HG02870 (cell line): ENCODE measurements at regions not wholly inside any gene's neighbourhood (a gene's known extent, or its start where the extent isn't known, plus 50 kb on each side); places are given as distances from the start of the nearest gene placed in this dataset.
"Not testable (repeated sequence)": the region's sequence is repeated elsewhere in the genome, so short reads cannot be mapped to it uniquely, and the experiment has no call there.

Experiments used
- ATAC-seq: cut with Tn5 transposase; IDR thresholded peaks from one replicate; pipeline ENCODE4 v1.9.1; 2021; ENCODE audit warnings: mild to moderate bottlenecking, moderate library complexity; ENCODE audit not compliant: unreplicated experiment

DNA sequence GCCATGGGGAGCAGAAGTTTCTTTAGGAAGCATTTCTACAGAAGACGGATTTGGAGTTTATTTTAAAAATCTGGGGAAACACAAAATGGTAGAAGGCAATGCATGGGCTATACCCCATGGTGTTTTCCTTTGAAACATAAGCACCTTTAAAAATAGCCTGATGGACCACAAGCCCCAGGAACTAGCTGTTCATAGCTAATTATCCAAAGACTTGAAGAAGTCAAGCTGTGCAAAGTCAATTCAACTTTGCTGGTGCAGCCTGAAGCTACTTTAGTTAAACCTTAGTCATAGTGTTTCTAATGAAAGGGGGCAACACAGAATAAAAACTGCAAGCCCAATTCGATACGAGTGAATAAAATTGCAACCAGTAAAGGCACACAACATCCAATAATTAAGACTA lies 732.5 kb downstream of the GALC start:
- ATAC-seq: no peak

DNA sequence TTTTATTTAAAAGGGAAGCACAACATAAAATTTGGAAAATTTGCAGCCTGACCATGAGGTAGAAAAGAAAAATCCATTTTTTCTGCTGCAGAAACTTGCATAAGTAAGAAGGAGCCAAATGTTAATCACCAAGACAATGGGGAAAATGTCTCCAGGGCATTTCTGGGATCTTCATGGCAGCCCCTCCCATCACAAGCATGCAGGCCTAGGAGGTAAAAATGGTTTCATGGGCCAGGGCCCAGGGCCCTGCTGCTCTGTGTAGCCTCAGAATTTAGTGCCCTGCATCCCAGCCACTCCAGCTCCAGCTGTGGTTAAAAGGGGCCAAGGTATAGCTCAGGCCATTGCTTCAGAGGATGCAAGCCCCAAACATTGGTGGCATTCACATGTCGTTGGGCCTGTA lies 735.6 kb downstream of the GALC start:
- ATAC-seq: no peak

GRCh38 chr14:87255058-87255457 lies 737.9 kb downstream of the GALC start:
- no peak for ATAC-seq

GRCh38 chr14:87254331-87254874 lies 738.6 kb downstream of the GALC start:
- no peak for ATAC-seq

DNA sequence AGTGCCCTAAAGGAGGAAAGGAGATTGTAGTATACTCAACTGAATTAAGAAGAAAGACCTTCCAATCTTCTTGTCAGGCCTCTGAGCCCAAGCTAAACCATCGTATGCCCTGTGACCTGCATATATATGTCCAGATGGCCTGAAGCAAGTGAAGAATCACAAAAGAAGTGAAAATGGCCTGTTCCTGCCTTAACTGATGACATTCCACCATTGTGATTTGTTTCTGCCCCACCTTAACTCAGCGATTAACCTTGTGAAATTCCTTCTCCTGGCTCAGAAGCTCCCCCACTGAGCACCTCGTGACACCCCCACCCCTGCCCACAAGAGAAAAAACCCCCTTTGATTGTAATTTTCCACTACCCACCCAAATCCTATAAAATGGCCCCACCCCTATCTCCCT lies 739.2 kb downstream of the GALC start:
- not testable (repeated sequence) for ATAC-seq

- no peak for ATAC-seq
Measured at GRCh38 chr14:87252103-87252502, 740.9 kb downstream of the GALC start.

DNA sequence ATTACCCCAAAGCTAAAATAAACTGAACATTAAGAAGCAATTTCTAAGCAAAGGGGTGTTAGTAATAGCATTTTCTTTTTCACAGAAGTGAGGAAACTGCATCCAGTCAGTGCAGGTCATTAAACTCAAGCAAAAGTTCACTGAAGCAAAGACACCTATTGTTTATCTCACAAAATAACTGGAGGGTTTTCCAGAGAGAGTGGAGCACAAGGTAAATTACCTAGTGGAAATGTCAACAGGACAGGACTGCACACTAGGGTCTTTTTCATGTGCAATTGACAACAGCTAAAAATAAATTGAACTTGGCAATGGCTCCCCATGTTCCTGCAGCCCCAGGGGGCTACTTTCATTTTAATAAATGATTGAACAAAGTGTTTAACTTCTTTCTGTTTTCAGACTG lies 742.0 kb downstream of the GALC start:
- ATAC-seq: no peak

DNA sequence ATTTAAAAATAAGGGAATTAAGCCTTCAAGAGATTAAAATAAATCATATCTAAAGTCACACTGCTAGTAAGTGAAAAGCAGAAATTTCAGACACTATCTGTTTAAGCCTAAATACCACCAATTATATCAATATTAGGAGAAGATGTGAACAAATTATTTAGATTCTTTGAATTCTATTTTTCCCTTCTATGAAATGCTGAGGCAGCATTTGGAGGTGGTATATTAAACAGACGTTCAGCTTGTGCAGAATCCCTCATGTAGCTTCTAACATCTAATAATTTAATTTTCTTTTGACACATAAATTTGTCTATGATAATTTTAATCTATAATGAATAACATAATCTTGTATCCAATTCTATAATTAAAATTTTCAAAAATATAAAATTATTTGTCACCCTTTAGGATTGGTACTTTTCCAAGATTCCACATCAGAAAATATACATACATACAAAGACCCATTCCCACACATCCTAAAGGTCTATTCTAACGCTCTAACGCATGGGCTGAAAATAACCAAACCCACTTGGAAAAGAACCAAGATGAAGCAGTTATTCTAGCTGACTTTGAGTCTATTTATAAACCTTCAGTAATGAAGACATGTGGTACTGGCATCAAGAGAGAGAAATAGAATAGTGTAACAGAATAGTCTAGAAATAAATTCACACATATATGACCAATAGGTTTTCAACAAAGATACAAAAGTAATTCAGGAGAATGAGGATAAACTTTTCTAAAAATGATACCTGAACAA lies 751.8 kb downstream of the GALC start:
- no peak for ATAC-seq

DNA sequence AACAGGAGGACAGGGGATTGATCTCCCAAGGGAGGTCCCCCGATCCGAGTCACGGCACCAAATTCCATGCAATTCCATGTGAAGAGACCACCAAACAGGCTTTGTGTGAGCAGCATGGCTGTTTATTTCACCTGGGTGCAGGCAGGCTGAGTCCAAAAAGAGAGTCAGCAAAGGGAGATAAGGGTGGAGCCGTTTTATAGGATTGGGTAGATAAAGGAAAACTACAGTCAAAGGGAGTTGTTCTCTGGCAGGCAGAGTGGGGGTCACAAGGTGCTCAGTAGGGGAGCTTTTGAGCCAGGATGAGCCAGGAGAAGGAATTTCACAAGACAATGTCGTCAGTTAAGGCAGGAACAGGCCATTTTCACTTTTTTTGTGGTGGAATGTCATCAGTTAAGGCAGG lies 752.7 kb downstream of the GALC start:
- not testable (repeated sequence) for ATAC-seq

DNA sequence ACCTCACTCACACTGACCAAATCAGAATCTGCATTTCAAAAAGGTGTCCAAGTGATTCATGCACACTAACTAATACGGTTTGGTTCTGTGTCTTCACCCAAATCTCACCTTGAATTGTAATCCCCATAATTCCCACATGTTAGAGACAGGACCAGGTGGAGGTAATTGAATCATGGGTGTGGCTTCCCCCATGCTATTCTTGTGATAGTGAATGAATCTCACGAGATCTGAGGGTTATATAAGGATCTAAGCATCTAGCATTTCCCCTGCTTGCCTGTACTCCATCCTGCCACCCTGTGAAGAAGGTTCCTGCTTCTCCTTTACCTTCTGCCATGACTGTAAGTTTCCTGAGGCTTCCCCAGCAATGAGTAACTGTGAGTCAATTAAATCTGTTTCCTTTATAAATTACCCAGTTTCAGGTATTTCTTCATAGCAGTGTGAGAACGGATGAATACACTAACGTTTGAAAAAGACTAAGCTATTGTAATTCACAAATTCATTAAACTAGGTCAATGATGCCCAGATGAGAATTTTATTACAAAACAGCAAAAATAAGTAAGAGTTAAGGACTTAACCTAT lies 759.1 kb downstream of the GALC start:
- ATAC-seq: no peak

DNA sequence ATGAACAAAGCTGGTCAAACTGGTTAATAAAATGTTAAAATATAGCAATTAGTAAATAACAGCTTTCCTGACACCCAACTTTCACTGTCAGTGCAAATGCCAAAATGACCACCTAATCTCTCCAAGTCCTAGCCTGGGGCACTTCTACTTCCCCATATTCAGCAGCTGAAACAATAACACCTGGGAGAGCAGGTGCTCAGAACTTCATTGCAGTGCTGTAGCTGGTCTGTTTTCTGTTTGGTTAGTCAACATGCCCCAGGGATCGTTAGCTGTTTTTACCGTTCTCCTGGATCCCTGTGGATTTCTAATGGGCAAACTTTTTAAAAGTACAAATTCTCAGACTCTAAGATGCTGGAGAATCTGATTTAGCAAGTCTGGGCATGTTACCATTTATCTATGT lies 759.7 kb downstream of the GALC start:
- no peak for ATAC-seq

DNA sequence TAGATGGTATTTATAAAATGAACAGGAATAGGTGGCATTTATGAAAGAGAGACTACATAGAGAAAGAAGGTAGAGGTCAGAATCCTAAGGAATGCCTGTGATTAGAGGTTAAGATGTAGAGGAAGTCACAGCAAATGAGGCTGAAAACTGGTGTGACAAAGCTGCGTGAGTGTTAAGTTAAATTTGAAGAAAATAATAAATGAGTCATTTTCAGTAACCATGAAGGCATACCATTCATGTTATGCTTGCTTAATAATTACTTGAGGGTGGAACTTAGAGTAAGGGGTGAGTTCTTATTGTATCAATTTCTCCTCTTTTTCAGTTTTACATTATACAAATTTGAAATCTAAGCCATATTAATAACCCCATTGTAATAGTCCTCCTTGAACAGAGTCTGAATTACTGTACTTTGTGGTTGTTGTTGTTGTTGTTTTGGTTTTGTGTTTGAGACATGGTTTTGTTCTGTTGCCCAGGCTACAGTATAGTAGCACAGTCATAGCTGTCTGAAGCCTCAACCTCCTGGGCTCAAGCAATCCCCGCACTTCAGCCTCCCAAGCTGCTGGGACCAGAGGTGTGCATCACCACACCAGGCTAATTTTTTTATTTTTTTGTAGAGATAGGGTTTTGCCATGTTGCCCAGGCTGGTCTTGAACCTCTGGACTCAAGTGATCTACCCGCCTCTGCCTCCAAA lies 761.5 kb downstream of the GALC start:
- ATAC-seq: no peak

- ATAC-seq: no peak
Measured at GRCh38 chr14:87230726-87231125, 762.3 kb downstream of the GALC start.

DNA sequence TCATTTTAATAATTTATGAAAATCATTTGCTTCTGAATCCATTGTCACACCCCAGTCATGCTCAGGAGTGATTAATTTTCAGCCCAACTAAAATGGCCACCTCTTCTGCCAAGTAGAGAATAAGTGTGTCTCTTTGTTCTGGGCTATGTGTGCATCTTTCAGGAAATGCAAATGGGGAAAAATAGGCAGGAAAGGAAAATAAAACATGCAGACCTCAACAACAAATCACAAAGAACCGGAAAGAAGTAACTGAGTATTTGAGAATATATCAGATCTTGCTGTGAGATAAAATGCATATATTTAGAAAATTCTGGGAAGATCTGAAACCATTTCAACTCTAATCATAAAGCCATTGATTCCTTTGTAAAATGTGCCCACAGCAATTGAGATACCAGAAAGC lies 763.9 kb downstream of the GALC start:
- no peak for ATAC-seq

- no peak for ATAC-seq
Measured at GRCh38 chr14:87217023-87217422, 776.0 kb downstream of the GALC start.

DNA sequence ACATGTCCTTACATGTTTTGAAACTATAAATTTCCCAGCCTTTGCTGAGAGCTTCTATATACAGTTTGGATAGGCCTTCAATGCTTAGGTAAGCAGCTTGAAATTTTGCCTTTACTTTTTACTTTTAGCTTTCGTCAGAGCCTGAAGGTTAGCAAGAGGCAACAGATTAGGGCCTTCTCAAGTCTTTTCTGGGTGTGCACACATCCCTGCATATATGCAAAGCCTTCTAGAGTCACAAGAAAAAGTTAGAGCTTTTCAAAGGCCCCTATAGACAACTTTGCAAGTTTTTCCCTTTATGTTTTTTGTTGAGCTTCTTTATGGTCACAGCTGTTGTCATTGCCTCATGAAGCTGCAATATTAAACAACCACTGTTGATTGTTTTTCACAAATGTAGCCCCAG lies 778.4 kb downstream of the GALC start:
- ATAC-seq: no peak

DNA sequence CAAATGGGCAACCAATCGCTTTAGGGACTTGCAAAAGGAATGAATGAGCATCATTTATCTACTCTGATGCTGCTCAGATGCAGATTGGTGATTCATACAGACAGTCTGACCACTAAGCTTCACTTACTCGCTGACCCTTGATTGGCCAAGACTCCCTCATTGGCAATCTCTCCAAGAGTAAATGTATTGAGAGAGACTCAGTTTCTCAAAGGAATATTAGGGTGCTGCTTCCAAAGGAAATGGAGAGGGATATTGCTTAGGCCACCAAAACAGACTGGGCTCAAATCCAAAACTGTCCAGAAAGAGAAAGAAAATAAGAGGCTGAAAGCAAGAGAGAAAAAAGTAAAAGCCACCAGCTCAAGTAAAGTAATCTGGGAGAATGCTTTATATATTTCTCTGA lies 785.2 kb downstream of the GALC start:
- no peak for ATAC-seq

GRCh38 chr14:87205811-87206210 lies 787.2 kb downstream of the GALC start:
- ATAC-seq: no peak

DNA sequence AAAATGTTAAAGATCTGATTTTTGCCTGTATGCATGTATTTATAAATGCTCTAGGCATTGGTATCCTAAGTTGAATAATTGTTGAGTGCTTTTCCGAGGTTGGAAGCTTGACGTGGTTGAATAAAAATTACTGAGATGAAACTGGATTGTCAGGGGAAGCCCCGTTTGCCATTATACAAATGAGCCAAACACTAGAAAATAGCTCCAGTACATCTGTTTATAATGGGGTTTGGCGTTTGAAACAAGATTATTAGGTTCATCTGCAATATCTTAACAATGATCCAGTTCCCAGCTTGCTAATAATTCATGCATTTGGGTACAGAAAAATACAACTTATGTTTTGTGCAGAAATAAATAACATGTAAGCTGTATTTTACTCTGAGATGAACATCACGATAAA lies 789.6 kb downstream of the GALC start:
- ATAC-seq: no peak

GRCh38 chr14:87199381-87199780 lies 793.6 kb downstream of the GALC start:
- no peak for ATAC-seq

- no peak for ATAC-seq
Measured at GRCh38 chr14:87196436-87196835, 796.5 kb downstream of the GALC start.

DNA sequence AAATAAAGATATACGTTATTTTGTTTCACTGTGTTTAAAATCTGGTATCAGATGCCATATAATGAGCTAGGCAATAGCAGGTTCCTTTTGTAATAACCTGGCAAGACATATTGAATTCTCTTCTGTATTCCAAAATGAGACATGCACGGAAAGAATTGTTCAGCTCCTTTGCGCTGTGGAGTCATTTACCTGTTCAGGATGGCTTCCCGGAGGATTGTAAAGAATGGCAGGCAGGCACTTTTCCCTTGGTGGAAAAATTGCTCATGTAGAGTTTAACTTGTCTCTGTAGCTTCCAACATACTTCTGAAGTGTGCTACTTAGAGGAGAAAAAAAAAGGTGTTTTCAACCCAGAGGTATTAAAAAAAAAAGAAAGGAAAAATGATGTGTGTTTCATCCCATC lies 805.2 kb downstream of the GALC start:
- ATAC-seq: no peak
